Heart right ventricle (tissue), 16 donors: ENCODE measurements at regions not wholly inside any gene's neighbourhood (a gene's known extent, or its start where the extent isn't known, plus 50 kb on each side); places are given as distances from the start of the nearest gene placed in this dataset.
"Not testable (repeated sequence)": the region's sequence is repeated elsewhere in the genome, so short reads cannot be mapped to it uniquely, and the experiment has no call there.

Experiments used
- ATAC-seq, 8 donors: fragments of 200-7000 bp; cut with Tn5 transposase; one replicate each; pipeline ENCODE4 v1.9.1; 2020; ENCODE audit warnings: mild to moderate bottlenecking in 8 of 8, moderate library complexity in 8 of 8, moderate number of reproducible peaks in 1 of 8
- DNase-seq, 2 donors: peaks; one replicate each; pipeline ENCODE4 v3.0.0-alpha.2; 2020
- H3K27ac ChIP-seq, 10 donors: fragments of 200-600 bp; sonication (generic) in 2 of 10; one replicate each; pipeline versions ENCODE4 v1.5.0 to v1.8.0; 2020 to 2022; ENCODE audit warnings: mild to moderate bottlenecking in 3 of 10
- H3K27me3 ChIP-seq, 7 donors: fragments of 200-600 bp; one replicate each; pipeline ENCODE4 v1.8.0; 2021 to 2022; ENCODE audit warnings: mild to moderate bottlenecking in 2 of 7
- H3K36me3 ChIP-seq, 9 donors: fragments of 200-600 bp; sonication (generic) in 1 of 9; one replicate each; pipeline versions ENCODE4 v1.5.0 to v1.8.0; 2020 to 2022; ENCODE audit warnings: mild to moderate bottlenecking in 2 of 9
- H3K4me1 ChIP-seq, 9 donors: fragments of 200-600 bp; sonication (generic) in 1 of 9; one replicate each; pipeline versions ENCODE4 v1.5.0 to v1.8.0; 2020 to 2022; ENCODE audit warnings: mild to moderate bottlenecking in 4 of 9
- H3K4me3 ChIP-seq, 10 donors: fragments of 200-600 bp; sonication (generic) in 2 of 10; one replicate each; pipeline versions ENCODE4 v1.5.0 to v1.8.0; 2020 to 2022; ENCODE audit warnings: mild to moderate bottlenecking in 7 of 10, moderate library complexity in 2 of 10
- H3K9me3 ChIP-seq, 11 donors: fragments of 200-600 bp in 10 of 11; sonication (generic) in 2 of 11; one replicate each; pipeline versions ENCODE4 v1.5.0 to v1.8.0; 2013 to 2022; ENCODE audit warnings: mild to moderate bottlenecking in 2 of 11, control low read depth in 1 of 11, moderate library complexity in 1 of 11
- WGBS, 2 donors: extraction: QIAGEN DNeasy Blood & Tissue Kit; methylation state at CpG; one replicate each; pipeline ENCODE4 v1.1.7; 2013; ENCODE audit warnings: inconsistent platforms in 1 of 2; 5-methylcytosine and 5-hydroxymethylcytosine counted together
- intact Hi-C, 10 donors: fragments of 100-400 bp; cut with DNase I; formaldehyde crosslinking; loops; one replicate each; pipeline versions ENCODE4 v1.11.1 to v1.14.2; 2022
- TF ChIP-seq, protein P1 (sequence below), 9 donors: fragments of 200-600 bp; sonication (generic) in 2 of 9; IDR thresholded peaks; one replicate each; pipeline versions ENCODE4 v1.5.0 to v1.8.0; 2021 to 2022; ENCODE audit warnings: antibody characterized with exemption in 9 of 9, mild to moderate bottlenecking in 5 of 9, moderate library complexity in 1 of 9
- donor health status: Arrhythmogenic right ventricular cardiomyopathy.
- donor health status: ischemic (EF 13 %, LVEDD 7.1; RV severe dilation, severe dysfunction).
- donor health status: healthy with polysubstance abuse.
- donor health status: DM: no; HTN: yes; CAD: no.
- donor health status: DM: no; HTN: no; CAD: no.
- donor health status: ischemic (EF 25% LVEDD 6.9; RV normal size, moderate dysfunction).
- donor health status: ischemic (EF 25% LVEDD 5.7; RV mildly dilated, moderate dysfunction).
- donor health status: healthy.
- donor health status: DM: yes; HTN: yes; CAD: no.
- donor health status: Ischemic cardiomyopathy.
- donor health status: ischemic (EF 35%, LVEDD 5.7; RV mildly dilated, moderate dysfunction).
- donor health status: nonischemic (EF 11% LVEDD 7.7; RV severe dilation, severe dysfunction).
- donor health status: DM: yes; HTN: yes; CAD: no.
- donor health status: PGD.
- donor health status: ischemic (EF 29% LVEDD 5.4; RV normal size, mild dysfunction).
- donor health status: nonischemic (EF 23%, LVEDD 6.1; RV moderate dilation, normal function).

GRCh38 chr4:108445716-108446115 is 174.7 kb upstream of the RPL34 start:
- no peaks in the 10 kb centered on the region for H3K9me3 ChIP-seq
- H3K27me3 ChIP-seq = no peaks in the 10 kb centered on the region
- ATAC-seq (no peak), DNase-seq (no peak)
- H3K4me3 ChIP-seq = no peak overlapping the region
- H3K4me1 ChIP-seq = no peaks in the 10 kb centered on the region
- no peak overlapping the region for H3K27ac ChIP-seq
- 90 to 94% methylated on average over 2 of the region's 2 CpGs for WGBS, 2 donors
- intact Hi-C loops = no loop called here
- TF ChIP-seq, protein P1, sequence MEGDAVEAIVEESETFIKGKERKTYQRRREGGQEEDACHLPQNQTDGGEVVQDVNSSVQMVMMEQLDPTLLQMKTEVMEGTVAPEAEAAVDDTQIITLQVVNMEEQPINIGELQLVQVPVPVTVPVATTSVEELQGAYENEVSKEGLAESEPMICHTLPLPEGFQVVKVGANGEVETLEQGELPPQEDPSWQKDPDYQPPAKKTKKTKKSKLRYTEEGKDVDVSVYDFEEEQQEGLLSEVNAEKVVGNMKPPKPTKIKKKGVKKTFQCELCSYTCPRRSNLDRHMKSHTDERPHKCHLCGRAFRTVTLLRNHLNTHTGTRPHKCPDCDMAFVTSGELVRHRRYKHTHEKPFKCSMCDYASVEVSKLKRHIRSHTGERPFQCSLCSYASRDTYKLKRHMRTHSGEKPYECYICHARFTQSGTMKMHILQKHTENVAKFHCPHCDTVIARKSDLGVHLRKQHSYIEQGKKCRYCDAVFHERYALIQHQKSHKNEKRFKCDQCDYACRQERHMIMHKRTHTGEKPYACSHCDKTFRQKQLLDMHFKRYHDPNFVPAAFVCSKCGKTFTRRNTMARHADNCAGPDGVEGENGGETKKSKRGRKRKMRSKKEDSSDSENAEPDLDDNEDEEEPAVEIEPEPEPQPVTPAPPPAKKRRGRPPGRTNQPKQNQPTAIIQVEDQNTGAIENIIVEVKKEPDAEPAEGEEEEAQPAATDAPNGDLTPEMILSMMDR (IDR thresholded peaks at IDR 0.05) = no peak
- H3K36me3 ChIP-seq = no peaks in the 10 kb centered on the region

- no peaks in the 10 kb centered on the region for H3K27me3 ChIP-seq
- H3K9me3 ChIP-seq = no peaks in the 10 kb centered on the region
- TF ChIP-seq, protein P1 (IDR thresholded peaks at IDR 0.05) = no peak
- ATAC-seq = no peak
- H3K4me3 ChIP-seq = no peak overlapping the region
- H3K4me1 ChIP-seq = no peaks in the 10 kb centered on the region
- no peaks in the 10 kb centered on the region for H3K36me3 ChIP-seq
- no peak overlapping the region for H3K27ac ChIP-seq
- WGBS, 2 donors = 91 to 95% methylated on average over 3 of the region's 3 CpGs
- no peak for DNase-seq
- intact Hi-C loops = no loop called here
These were observed 176.8 kb upstream of the RPL34 start for GRCh38 chr4:108443585-108443984.

DNA sequence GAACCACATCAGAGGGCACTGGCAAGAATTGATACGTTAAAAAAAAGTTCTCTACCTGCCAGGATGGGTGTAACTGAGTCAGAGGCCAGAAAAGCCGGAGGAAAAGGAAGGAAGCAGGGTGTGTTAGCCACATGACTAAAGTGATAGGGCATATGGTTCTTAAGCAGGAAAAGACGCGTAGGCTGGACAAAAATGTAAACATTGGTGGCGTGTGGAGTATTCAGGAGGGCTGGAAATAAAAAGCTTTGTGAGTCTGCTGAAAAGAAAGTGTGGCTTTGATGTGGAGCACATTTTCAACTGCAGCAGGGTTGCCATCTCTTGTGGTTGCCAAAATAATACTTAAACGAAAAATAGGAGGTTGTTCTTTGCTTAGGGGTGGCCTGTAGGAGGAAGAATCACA is 186.5 kb upstream of the RPL34 start:
- peaks cover 0 to 17% (median 7%) of the 10 kb centered on the region in 9 donors for H3K4me1 ChIP-seq
- H3K36me3 ChIP-seq = no peaks in the 10 kb centered on the region
- H3K27ac ChIP-seq = peak overlapping the region in 4 of 10 donors; percentile 7 to 54 (median 34)
- H3K9me3 ChIP-seq = no peaks in the 10 kb centered on the region
- no peak overlapping the region for H3K4me3 ChIP-seq
- DNase-seq (no peak), ATAC-seq (peak in 5 of 8 donors; percentile 47 to 87 (median 57))
- TF ChIP-seq, protein P1 (IDR thresholded peaks at IDR 0.05) = no peak
- 44 to 54% methylated on average over 6 of the region's 6 CpGs for WGBS, 2 donors
- H3K27me3 ChIP-seq = no peaks in the 10 kb centered on the region
- intact Hi-C loops = no loop called here

GRCh38 chr4:108433394-108433793 is 187.0 kb upstream of the RPL34 start:
- H3K9me3 ChIP-seq, H3K36me3 ChIP-seq, H3K27me3 ChIP-seq, DNase-seq, H3K4me3 ChIP-seq, intact Hi-C loops: not testable (repeated sequence)
- peak in 1 of 8 donors; percentile 28 for ATAC-seq
- peak overlapping the region in 1 of 10 donors; percentile 26 for H3K27ac ChIP-seq
- H3K4me1 ChIP-seq = peaks cover 0 to 17% (median 7%) of the 10 kb centered on the region in 9 donors
- 61 to 93% methylated on average over 1 of the region's 1 CpG for WGBS, 2 donors

GRCh38 chr4:108432418-108432817 is 188.0 kb upstream of the RPL34 start:
- Histone ChIP-seq H3K36me3 (no peaks in the 10 kb centered on the region), H3K9me3 (no peaks in the 10 kb centered on the region), H3K27ac (no peak overlapping the region), H3K4me1 (peaks cover 0 to 17% (median 7%) of the 10 kb centered on the region in 9 donors), H3K27me3 (no peaks in the 10 kb centered on the region), H3K4me3 (no peak overlapping the region)
- WGBS, 2 donors = 89 to 95% methylated on average over 3 of the region's 3 CpGs
- TF ChIP-seq, protein P1 (IDR thresholded peaks at IDR 0.05) = no peak
- intact Hi-C loops = no loop called here
- DNase-seq (no peak), ATAC-seq (no peak)
